Panc1 (cell line): ENCODE measurements at regions not wholly inside any gene's neighbourhood (a gene's known extent, or its start where the extent isn't known, plus 50 kb on each side); places are given as distances from the start of the nearest gene placed in this dataset.

ENCODE experiments used
- ATAC-seq: fragments of 200-7000 bp; cut with Tn5 transposase; 2 replicates; pipeline ENCODE4 v1.9.1; 2020; ENCODE audit warnings: mild to moderate bottlenecking, moderate library complexity
- BruUV-seq: library from RNA; stranded (reverse); fragments of 400-500 nt; replicated peaks from 2 replicates; lab custom pipeline; 2021; lab: Mats Ljungman, UMichigan
- CTCF ChIA-PET: fragments of 300-600 bp; sonication (Branson Sonifier 250); formaldehyde crosslinking; loops from one replicate; lab custom pipeline; 2022; ENCODE audit warnings: antibody characterized with exemption; lab: Charles Lee
- POLR2A ChIA-PET: fragments of 300-600 bp; sonication (Branson Sonifier 250); formaldehyde crosslinking; loops from one replicate; lab custom pipeline; 2022; ENCODE audit warnings: antibody characterized with exemption; lab: Charles Lee
- DNase-seq: peaks from one replicate; pipeline ENCODE4 v3.0.0-alpha.2; 2010; ENCODE audit warnings: low read depth, low spot score
- H3K27ac ChIP-seq: 2 replicates; pipeline ENCODE4 v1.5.1; 2011; ENCODE audit warnings: mild to moderate bottlenecking, low read length, inconsistent platforms
- H3K27me3 ChIP-seq: fragments of 200-500 bp; sonication (Bioruptor generic); 2 replicates; pipeline ENCODE4 v1.6.0; 2014; ENCODE audit warnings: low read length, inconsistent platforms; ENCODE audit not compliant: control insufficient read depth, insufficient read depth
- H3K36me3 ChIP-seq: fragments of 200-500 bp; sonication (Bioruptor generic); 2 replicates; pipeline ENCODE4 v1.5.1; 2014; ENCODE audit warnings: inconsistent platforms, mild to moderate bottlenecking, low read length, moderate library complexity; ENCODE audit not compliant: control insufficient read depth, insufficient read depth
- H3K4me1 ChIP-seq: 2 replicates; pipeline ENCODE4 v1.5.1; 2011; ENCODE audit warnings: inconsistent platforms, mild to moderate bottlenecking, low read length, moderate library complexity; ENCODE audit not compliant: control insufficient read depth, insufficient read depth
- H3K4me3 ChIP-seq, 2 experiments: 2 replicates each; pipeline ENCODE4 v1.5.1; 2011 to 2012; ENCODE audit warnings: low read depth in 2 of 2, low read length in 2 of 2, mild to moderate bottlenecking in 2 of 2, inconsistent platforms in 1 of 2, moderate library complexity in 1 of 2
- H3K9me3 ChIP-seq: fragments of 200-500 bp; sonication (Bioruptor generic); 2 replicates; pipeline ENCODE4 v1.5.1; 2014; ENCODE audit warnings: low read depth, mild to moderate bottlenecking, inconsistent platforms, low read length, moderate library complexity; ENCODE audit not compliant: control insufficient read depth, insufficient read depth
- CTCF ChIP-seq: fragments of 450-650 bp; IDR thresholded peaks from 2 replicates; pipeline ENCODE4 v1.5.1; 2017; ENCODE audit warnings: mild to moderate bottlenecking
- POLR2AphosphoS5 ChIP-seq: IDR thresholded peaks from 2 replicates; pipeline ENCODE4 v1.6.1; 2012; ENCODE audit warnings: mild to moderate bottlenecking, low read depth, low read length, moderate library complexity
- REST ChIP-seq, 2 experiments: IDR thresholded peaks; 2 replicates each; pipeline ENCODE4 v1.6.1; 2011 to 2012; ENCODE audit warnings: low read depth in 2 of 2, control low read depth in 1 of 2, low read length in 1 of 2, mild to moderate bottlenecking in 1 of 2, moderate library complexity in 1 of 2; ENCODE audit not compliant: insufficient read depth in 1 of 2
- SIN3A ChIP-seq: IDR thresholded peaks from 2 replicates; pipeline ENCODE4 v1.6.1; 2012; ENCODE audit warnings: low read depth, mild to moderate bottlenecking, low read length, moderate library complexity, borderline replicate concordance; ENCODE audit not compliant: insufficient read depth
- TCF7L2 ChIP-seq: IDR thresholded peaks from 2 replicates; pipeline ENCODE4 v1.6.1; 2011; ENCODE audit warnings: mild to moderate bottlenecking, low read depth, low read length, inconsistent platforms
- in situ Hi-C: cut with HindIII; loops from 2 replicates; pipeline ENCODE4 v1.10.0; 2016; ENCODE audit warnings: low sequenced_read_pairs, low pct_unique_long_range_greater_than_20kb
- intact Hi-C: fragments of 100-400 bp; cut with micrococcal nuclease; formaldehyde crosslinking; loops from one replicate; pipeline ENCODE4 v1.10.0; 2022; ENCODE audit not compliant: unreplicated experiment

- BruUV-seq, result no TSS peak
Measured at GRCh38 chr10:128877141-128877540, 589.9 kb upstream of the MGMT start.

GRCh38 chr10:128877936-128878335, 589.1 kb upstream of the MGMT start:
- Histone ChIP-seq H3K36me3 (no peaks in the 10 kb centered on the region), H3K4me3 (no peak overlapping the region), H3K27me3 (peaks cover 9% of the 10 kb centered on the region; the same call in 1 of the 2 replicates), H3K27ac (no peak overlapping the region), H3K4me1 (no peaks in the 10 kb centered on the region; the same call in 1 of the 2 replicates), H3K9me3 (no peaks in the 10 kb centered on the region)
- intact Hi-C loops (no loop called here), in situ Hi-C loops (no loop called here)
- TF ChIP-seq TCF7L2 (no peak), CTCF (no peak), REST (IDR thresholded peaks at IDR 0.05; ENCODE audit: insufficient read depth in 1 of 2, low read depth in 2 of 2, low read length in 1 of 2) (no peak), POLR2AphosphoS5 (no peak), SIN3A (no peak)
- DNase-seq (no peak), ATAC-seq (no peak)
- BruUV-seq, result no TSS peak
- CTCF ChIA-PET, result no interaction called here
- POLR2A ChIA-PET, result no interaction called here

More at GRCh38 chr10:128877141-128877540, 589.9 kb upstream of the MGMT start:
- no peaks in the 10 kb centered on the region for H3K36me3 ChIP-seq
- H3K4me3 ChIP-seq, result no peak overlapping the region
- intact Hi-C loops, result no loop called here
- TF ChIP-seq CTCF (no peak), POLR2AphosphoS5 (no peak), SIN3A (no peak), REST (IDR thresholded peaks at IDR 0.05; ENCODE audit: insufficient read depth in 1 of 2, low read depth in 2 of 2, low read length in 1 of 2) (no peak), TCF7L2 (no peak)
- no peaks in the 10 kb centered on the region for H3K9me3 ChIP-seq
- in situ Hi-C loops, result no loop called here
- no peak overlapping the region for H3K27ac ChIP-seq
- CTCF ChIA-PET, result no interaction called here
- DNase-seq (no peak), ATAC-seq (no peak)
- POLR2A ChIA-PET, result no interaction called here
- H3K4me1 ChIP-seq, result no peaks in the 10 kb centered on the region; the same call in 1 of the 2 replicates
- H3K27me3 ChIP-seq, result peaks cover 10% of the 10 kb centered on the region; the same call in 1 of the 2 replicates
